SK-N-SH treated with all-trans-retinoic acid at 6 μM for 48 hours (cell line): ENCODE measurements at regions not wholly inside any gene's neighbourhood (a gene's known extent, or its start where the extent isn't known, plus 50 kb on each side); places are given as distances from the start of the nearest gene placed in this dataset.

Experiments
- RARB ChIP-seq: fragments of 250-450 bp; sonication (Bioruptor Pico); IDR thresholded peaks from 2 replicates; pipeline ENCODE4 v1.8.0; 2021; ENCODE audit warnings: mild to moderate bottlenecking, moderate library complexity
- ZNF565 ChIP-seq: fragments of 450-650 bp; formaldehyde crosslinking; conservative IDR thresholded peaks from 2 replicates; pipeline ENCODE4 v1.5.0; 2020; ENCODE audit warnings: low read depth, mild to moderate bottlenecking, moderate library complexity
- TF ChIP-seq, protein P1 (sequence below): fragments of 250-450 bp; sonication (Bioruptor Pico); IDR thresholded peaks from 2 replicates; pipeline ENCODE4 v1.8.0; 2020; ENCODE audit warnings: mild to moderate bottlenecking, moderate library complexity, borderline replicate concordance

DNA sequence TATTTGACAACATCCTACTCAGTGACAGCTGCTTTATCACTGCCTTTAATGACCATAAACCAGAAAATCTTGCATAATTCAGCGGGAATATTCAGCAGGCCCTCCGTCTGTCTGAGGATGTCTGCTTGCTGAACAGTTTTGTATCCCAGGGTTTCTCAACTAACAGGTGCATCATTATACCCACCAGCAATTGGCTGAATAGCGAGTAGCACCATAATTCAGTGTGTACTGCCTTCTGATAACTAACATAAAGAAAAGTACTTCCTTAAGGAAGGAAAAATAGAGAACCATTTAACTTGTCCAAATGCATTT, 680.1 kb downstream of the GALC start:
- TF ChIP-seq, protein P1, sequence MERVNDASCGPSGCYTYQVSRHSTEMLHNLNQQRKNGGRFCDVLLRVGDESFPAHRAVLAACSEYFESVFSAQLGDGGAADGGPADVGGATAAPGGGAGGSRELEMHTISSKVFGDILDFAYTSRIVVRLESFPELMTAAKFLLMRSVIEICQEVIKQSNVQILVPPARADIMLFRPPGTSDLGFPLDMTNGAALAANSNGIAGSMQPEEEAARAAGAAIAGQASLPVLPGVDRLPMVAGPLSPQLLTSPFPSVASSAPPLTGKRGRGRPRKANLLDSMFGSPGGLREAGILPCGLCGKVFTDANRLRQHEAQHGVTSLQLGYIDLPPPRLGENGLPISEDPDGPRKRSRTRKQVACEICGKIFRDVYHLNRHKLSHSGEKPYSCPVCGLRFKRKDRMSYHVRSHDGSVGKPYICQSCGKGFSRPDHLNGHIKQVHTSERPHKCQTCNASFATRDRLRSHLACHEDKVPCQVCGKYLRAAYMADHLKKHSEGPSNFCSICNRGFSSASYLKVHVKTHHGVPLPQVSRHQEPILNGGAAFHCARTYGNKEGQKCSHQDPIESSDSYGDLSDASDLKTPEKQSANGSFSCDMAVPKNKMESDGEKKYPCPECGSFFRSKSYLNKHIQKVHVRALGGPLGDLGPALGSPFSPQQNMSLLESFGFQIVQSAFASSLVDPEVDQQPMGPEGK (CRISPR knock-in tag) = no peak
- TF ChIP-seq ZNF565 (no peak), RARB (no peak)
